Stimulated activated memory B cell treated with anti-CD40 and anti-IgM and Interleukin-4, amounts not matched to agents 10 μg/mL and 1 μg/mL and 100 μg/mL, for 72 hours (primary cell): ENCODE measurements at regions not wholly inside any gene's neighbourhood (a gene's known extent, or its start where the extent isn't known, plus 50 kb on each side); places are given as distances from the start of the nearest gene placed in this dataset.

Source experiments
- ATAC-seq: fragments of 150-1000 bp; cut with Tn5 transposase; 2 replicates; pipeline ENCODE4 v1.10.0; 2021
- H3K27ac Mint-ChIP-seq: one replicate; pipeline ENCODE4 v1.8.0; 2022; ENCODE audit warnings: mild to moderate bottlenecking, mixed read lengths
- H3K27me3 Mint-ChIP-seq: one replicate; pipeline ENCODE4 v1.8.0; 2022; ENCODE audit warnings: mixed read lengths
- H3K36me3 Mint-ChIP-seq: one replicate; pipeline ENCODE4 v1.8.0; 2022; ENCODE audit warnings: mixed read lengths
- H3K4me1 Mint-ChIP-seq: one replicate; pipeline ENCODE4 v1.8.0; 2022; ENCODE audit warnings: mixed read lengths
- H3K4me3 Mint-ChIP-seq: one replicate; pipeline ENCODE4 v1.8.0; 2022; ENCODE audit warnings: mild to moderate bottlenecking, moderate library complexity, mixed read lengths
- H3K9me3 Mint-ChIP-seq: one replicate; pipeline ENCODE4 v1.8.0; 2022; ENCODE audit warnings: mixed read lengths

DNA sequence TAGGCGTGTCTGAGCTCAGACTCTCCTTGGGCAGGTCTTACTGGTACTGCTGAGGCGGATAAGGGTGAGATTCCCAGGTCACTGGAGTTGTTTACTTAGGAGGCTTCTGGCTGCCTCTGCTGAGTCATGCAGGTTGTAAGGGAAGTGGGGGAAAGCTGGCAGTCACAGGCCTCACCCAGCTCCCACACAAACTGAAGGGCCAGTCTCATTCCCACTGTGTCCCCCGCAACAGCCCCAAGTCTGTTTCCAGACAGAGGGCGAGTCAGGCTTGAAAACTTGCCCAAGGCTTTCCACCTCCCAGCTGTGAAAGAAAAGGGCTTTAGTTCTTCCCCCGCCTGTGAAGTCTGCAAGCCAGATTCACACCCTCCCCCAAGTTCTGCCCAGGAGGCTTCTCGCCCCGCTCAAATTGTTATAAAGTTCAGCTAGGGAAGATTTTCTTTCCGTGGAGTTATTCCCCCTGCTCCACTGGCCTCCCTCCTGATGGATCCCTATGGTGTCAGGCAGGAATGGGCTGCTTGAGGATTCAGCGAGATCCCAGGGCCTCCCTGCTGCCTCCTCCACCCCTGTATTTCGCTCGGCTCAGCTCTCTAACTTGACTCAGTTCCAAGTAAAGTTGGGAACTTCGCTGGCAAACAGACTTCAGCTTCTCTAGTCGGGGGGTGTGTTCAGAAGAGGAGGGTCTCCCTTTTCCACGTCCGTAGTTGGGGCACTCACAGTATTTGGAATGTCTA, 248.6 kb downstream of the NR4A2 start:
- Mint-ChIP-seq H3K36me3 (no peaks in the 10 kb centered on the region), H3K4me3 (no peak overlapping the region), H3K27me3 (no peaks in the 10 kb centered on the region), H3K4me1 (no peaks in the 10 kb centered on the region), H3K9me3 (peaks cover 10% of the 10 kb centered on the region), H3K27ac (no peak overlapping the region)
- ATAC-seq, result no peak

GRCh38 chr2:156079845-156080244, 252.7 kb downstream of the NR4A2 start:
- Mint-ChIP-seq H3K4me3 (no peak overlapping the region), H3K27ac (no peak overlapping the region), H3K9me3 (peaks cover 10% of the 10 kb centered on the region)

GRCh38 chr2:156077041-156077742, 255.3 kb downstream of the NR4A2 start:
- no peaks in the 10 kb centered on the region for H3K4me1 Mint-ChIP-seq
- no peak overlapping the region for H3K4me3 Mint-ChIP-seq
- H3K36me3 Mint-ChIP-seq, result no peaks in the 10 kb centered on the region
- ATAC-seq, result peak; percentile 64
- H3K27me3 Mint-ChIP-seq, result no peaks in the 10 kb centered on the region
- H3K9me3 Mint-ChIP-seq, result peaks cover 10% of the 10 kb centered on the region
- H3K27ac Mint-ChIP-seq, result no peak overlapping the region

More at GRCh38 chr2:156079845-156080244, 252.7 kb downstream of the NR4A2 start:
- H3K27me3 Mint-ChIP-seq, result no peaks in the 10 kb centered on the region
- H3K4me1 Mint-ChIP-seq, result no peaks in the 10 kb centered on the region
- ATAC-seq, result no peak
- no peaks in the 10 kb centered on the region for H3K36me3 Mint-ChIP-seq

DNA sequence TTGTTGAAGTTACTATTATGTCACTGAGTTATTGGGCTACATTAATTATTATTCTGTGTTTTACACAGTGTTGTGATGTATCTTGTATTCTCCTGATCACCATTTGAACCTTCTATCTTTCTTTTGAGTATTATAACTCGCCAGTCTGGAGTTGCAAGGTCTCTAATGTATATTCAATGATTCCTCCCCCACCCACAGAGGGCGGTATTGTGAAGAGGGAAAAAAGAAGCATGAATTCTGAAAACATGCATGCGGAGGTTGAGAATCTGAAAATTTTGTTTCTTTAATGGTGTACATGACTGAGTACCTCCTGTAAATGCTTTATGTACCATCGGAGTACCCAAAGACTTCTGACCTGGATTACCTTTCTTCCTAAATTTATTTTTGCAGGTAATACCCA, 266.6 kb downstream of the NR4A2 start:
- H3K36me3 Mint-ChIP-seq, result no peaks in the 10 kb centered on the region
- no peaks in the 10 kb centered on the region for H3K9me3 Mint-ChIP-seq
- no peak for ATAC-seq
- H3K4me1 Mint-ChIP-seq, result no peaks in the 10 kb centered on the region
- no peaks in the 10 kb centered on the region for H3K27me3 Mint-ChIP-seq
- no peak overlapping the region for H3K27ac Mint-ChIP-seq
- no peak overlapping the region for H3K4me3 Mint-ChIP-seq

DNA sequence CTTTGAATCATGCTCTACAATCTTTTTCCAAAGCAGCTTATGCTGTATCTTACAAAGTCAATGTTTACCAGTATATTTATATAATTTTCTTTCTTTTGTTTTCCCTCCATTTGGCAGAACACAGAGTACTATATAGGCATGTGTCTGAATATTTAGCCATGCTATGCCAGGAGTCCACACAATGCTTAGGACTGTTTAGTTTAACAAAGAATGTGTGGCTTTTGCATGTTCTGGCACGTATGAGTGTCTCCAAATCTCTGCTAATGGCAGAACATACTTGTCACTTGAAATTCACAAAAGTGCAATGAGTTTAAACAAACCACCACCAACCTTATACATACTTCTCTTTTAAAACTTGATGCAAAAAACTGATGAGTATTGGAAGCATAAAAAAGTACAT, 268.0 kb downstream of the NR4A2 start:
- no peaks in the 10 kb centered on the region for H3K27me3 Mint-ChIP-seq
- H3K36me3 Mint-ChIP-seq, result no peaks in the 10 kb centered on the region
- no peak overlapping the region for H3K27ac Mint-ChIP-seq
- H3K4me3 Mint-ChIP-seq, result no peak overlapping the region
- no peaks in the 10 kb centered on the region for H3K4me1 Mint-ChIP-seq
- no peak for ATAC-seq
- no peaks in the 10 kb centered on the region for H3K9me3 Mint-ChIP-seq

- Mint-ChIP-seq H3K4me3 (no peak overlapping the region), H3K36me3 (no peaks in the 10 kb centered on the region), H3K27ac (no peak overlapping the region), H3K4me1 (no peaks in the 10 kb centered on the region), H3K9me3 (no peaks in the 10 kb centered on the region), H3K27me3 (no peaks in the 10 kb centered on the region)
- no peak for ATAC-seq
These were observed 274.9 kb downstream of the NR4A2 start for GRCh38 chr2:156057647-156058046.

DNA sequence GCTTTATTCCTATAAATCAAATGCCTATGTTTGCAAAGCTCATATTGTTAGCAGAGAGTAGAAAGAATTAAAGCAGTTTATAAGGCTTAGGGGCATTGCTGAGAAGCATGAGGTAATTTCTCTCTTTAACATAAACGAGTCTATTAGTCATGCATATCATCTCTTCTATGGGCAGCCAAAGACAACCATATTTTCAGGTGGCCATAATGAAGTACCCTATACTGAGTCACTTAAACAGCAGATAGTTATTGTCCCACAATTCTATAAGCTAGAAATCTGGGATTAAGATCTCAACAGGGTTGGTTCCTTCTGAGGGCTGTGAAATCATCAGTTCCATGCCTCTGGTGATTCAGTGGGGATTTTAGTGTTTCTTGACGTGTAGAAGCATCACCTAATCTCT, 277.5 kb downstream of the NR4A2 start:
- no peak overlapping the region for H3K4me3 Mint-ChIP-seq
- H3K27ac Mint-ChIP-seq, result no peak overlapping the region
- ATAC-seq, result no peak
- no peaks in the 10 kb centered on the region for H3K27me3 Mint-ChIP-seq
- no peaks in the 10 kb centered on the region for H3K4me1 Mint-ChIP-seq
- no peaks in the 10 kb centered on the region for H3K36me3 Mint-ChIP-seq
- H3K9me3 Mint-ChIP-seq, result no peaks in the 10 kb centered on the region

DNA sequence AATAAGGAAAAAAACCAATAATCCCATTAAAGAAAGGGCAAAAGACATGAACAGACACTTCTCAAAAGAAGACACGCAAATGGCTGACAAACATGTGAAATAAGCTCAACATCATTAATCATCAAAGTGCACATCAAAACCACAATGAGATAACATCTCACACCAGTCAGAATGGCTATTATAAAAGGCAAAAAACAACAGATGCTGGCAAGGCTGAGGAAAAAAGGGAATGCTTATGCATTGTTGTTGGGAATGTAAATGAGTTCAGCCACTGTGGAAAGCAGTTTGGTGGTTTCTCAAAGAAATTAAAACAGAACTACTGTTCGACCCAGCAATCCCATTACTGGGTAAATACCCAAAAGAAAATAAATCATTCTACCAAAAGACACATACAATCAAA, 285.6 kb downstream of the NR4A2 start:
- H3K27me3 Mint-ChIP-seq, result no peaks in the 10 kb centered on the region
- H3K27ac Mint-ChIP-seq, result no peak overlapping the region
- H3K4me1 Mint-ChIP-seq, result no peaks in the 10 kb centered on the region
- H3K36me3 Mint-ChIP-seq, result no peaks in the 10 kb centered on the region
- no peak for ATAC-seq
- no peak overlapping the region for H3K4me3 Mint-ChIP-seq
- no peaks in the 10 kb centered on the region for H3K9me3 Mint-ChIP-seq

DNA sequence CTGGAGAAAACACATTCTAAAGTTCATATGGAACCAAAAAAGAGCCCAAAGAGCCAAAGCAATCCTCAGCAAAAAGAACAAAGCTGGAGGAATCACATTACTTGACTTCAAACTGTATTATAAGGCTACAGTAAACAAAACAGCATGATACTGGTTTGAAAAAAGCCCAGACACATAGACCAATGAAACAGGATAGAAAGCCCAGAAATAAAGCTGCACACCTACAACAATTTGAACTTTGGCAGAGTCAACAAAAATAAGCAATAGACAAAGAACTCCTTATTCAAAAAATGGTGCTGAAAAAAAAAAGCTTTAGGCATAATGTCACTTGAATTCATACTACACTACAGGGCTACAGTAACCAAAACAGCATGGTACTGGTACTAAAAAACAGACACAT, 289.6 kb downstream of the NR4A2 start:
- Mint-ChIP-seq H3K9me3 (no peaks in the 10 kb centered on the region), H3K4me3 (no peak overlapping the region), H3K27me3 (no peaks in the 10 kb centered on the region), H3K4me1 (no peaks in the 10 kb centered on the region), H3K27ac (no peak overlapping the region), H3K36me3 (no peaks in the 10 kb centered on the region)
- ATAC-seq, result no peak

DNA sequence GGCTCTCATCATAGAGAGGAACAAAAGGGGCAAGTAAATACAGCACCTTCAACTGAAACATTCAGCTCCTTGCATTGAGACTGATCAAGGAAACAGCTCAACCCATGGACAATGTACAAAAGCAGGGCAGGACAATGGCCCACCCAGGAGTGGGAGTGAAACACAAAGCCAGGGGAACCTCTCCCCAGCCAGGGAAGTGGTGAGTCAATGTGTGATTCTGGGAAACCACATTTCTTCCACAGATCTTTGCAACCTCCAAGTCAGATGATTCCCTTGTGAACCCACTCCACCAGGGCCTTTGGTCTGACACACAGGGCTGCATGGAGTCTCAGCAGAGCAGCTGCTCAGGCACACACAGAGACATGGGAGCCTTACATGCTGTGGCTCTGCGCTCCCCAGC, 294.5 kb downstream of the NR4A2 start:
- ATAC-seq, result peak; percentile 48

GRCh38 chr2:156037482-156037881, 295.0 kb downstream of the NR4A2 start:
- ATAC-seq, result no peak
- Mint-ChIP-seq H3K9me3 (no peaks in the 10 kb centered on the region), H3K4me3 (no peak overlapping the region), H3K27me3 (no peaks in the 10 kb centered on the region), H3K27ac (no peak overlapping the region), H3K36me3 (no peaks in the 10 kb centered on the region), H3K4me1 (no peaks in the 10 kb centered on the region)

More for the DNA sequence above, 294.5 kb downstream of the NR4A2 start:
- Mint-ChIP-seq H3K27ac (no peak overlapping the region), H3K4me3 (no peak overlapping the region), H3K36me3 (no peaks in the 10 kb centered on the region), H3K9me3 (no peaks in the 10 kb centered on the region), H3K27me3 (no peaks in the 10 kb centered on the region), H3K4me1 (no peaks in the 10 kb centered on the region)

DNA sequence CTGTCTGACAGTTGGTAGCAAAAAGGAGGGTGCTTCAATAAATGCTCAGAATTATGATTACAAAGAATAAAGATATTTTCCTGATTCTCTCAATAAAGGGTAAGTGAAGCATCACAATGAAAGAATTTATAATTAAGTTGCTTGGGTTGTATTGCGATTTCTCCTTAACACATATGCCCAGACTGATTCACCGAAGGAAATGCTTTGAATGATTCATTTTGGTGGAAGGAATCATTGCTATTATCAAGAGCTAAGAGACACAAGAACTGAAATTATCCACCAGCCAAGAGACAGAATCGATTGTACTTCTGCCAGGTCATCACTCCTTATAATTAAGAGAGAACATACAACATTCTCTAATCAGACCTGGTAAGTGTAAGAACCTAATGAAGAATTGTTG, 301.4 kb downstream of the NR4A2 start:
- no peaks in the 10 kb centered on the region for H3K4me1 Mint-ChIP-seq
- H3K36me3 Mint-ChIP-seq, result no peaks in the 10 kb centered on the region
- peaks cover 9% of the 10 kb centered on the region for H3K27me3 Mint-ChIP-seq
- ATAC-seq, result no peak
- H3K9me3 Mint-ChIP-seq, result peaks cover 7% of the 10 kb centered on the region
- no peak overlapping the region for H3K27ac Mint-ChIP-seq
- H3K4me3 Mint-ChIP-seq, result no peak overlapping the region

GRCh38 chr2:156023229-156023869, 309.2 kb downstream of the NR4A2 start:
- H3K9me3 Mint-ChIP-seq, result peaks cover 2% of the 10 kb centered on the region
- H3K27ac Mint-ChIP-seq, result no peak overlapping the region
- no peaks in the 10 kb centered on the region for H3K4me1 Mint-ChIP-seq
- no peaks in the 10 kb centered on the region for H3K27me3 Mint-ChIP-seq
- ATAC-seq, result no peak
- no peaks in the 10 kb centered on the region for H3K36me3 Mint-ChIP-seq
- H3K4me3 Mint-ChIP-seq, result no peak overlapping the region

DNA sequence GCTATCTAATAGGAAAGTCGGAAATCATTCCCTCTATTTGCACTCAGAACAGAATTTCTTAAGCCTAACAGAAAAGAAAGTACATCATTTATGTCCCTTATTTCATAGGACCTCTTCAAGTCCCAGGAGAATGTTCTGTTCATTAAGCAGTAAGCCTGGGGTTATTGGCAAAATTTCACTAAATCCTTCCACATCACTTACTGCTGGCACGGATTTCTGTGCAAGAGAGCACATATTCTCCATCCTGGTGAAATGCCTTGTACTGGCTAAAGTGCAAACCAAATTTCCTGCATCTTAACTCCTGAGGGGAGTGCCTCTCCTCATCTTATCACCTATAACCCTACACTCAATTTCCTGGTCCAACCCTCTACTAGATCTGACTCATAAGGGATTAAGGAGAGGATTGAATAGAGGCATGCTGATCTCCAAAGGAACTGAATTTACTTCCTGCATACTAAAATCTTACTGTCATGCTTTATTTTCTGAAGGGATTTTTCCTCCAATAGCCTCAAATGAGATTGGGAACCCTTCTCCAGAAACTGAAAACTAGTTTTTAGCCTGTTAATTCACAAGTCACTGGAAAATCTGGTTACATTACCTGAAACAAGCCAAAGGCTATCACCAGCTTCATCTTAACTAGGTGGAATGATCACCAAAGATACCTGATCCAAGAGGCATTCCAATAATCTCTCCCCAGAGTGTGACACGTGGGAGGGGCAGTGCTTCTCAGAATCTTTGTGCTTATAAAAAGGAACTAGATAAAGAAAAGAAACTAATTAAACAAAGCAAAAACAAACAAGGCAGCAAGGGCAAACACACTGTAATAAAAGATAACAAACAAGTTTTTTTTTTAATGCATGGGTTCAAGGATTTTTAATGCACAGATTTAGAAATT, 311.1 kb downstream of the NR4A2 start:
- no peak overlapping the region for H3K27ac Mint-ChIP-seq
- no peaks in the 10 kb centered on the region for H3K4me1 Mint-ChIP-seq
- H3K36me3 Mint-ChIP-seq, result no peaks in the 10 kb centered on the region
- no peak overlapping the region for H3K4me3 Mint-ChIP-seq
- no peaks in the 10 kb centered on the region for H3K9me3 Mint-ChIP-seq
- ATAC-seq, result no peak
- H3K27me3 Mint-ChIP-seq, result no peaks in the 10 kb centered on the region

DNA sequence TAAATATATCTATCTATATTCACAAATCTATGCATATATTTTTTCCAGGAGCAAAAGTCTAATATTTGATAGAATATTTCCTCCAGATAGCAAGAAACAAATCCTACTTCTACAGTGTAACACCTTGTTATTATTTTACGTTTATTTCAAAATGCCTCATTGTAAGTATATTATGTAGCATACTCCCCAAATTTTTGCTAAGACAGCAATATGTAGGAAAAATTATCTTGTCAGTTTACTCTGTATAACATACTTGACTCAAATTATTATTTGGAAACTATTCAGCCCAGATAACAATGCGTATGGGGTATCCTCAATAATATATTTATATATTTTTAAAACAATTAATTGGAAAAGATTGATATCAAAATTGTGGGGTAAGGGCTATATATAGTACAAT, 313.2 kb downstream of the NR4A2 start:
- H3K4me1 Mint-ChIP-seq, result no peaks in the 10 kb centered on the region
- no peak overlapping the region for H3K27ac Mint-ChIP-seq
- no peak overlapping the region for H3K4me3 Mint-ChIP-seq
- H3K9me3 Mint-ChIP-seq, result no peaks in the 10 kb centered on the region
- no peak for ATAC-seq
- H3K36me3 Mint-ChIP-seq, result no peaks in the 10 kb centered on the region
- no peaks in the 10 kb centered on the region for H3K27me3 Mint-ChIP-seq
